Calu3 (cell line): ENCODE measurements at regions not wholly inside any gene's neighbourhood (a gene's known extent, or its start where the extent isn't known, plus 50 kb on each side); places are given as distances from the start of the nearest gene placed in this dataset.

ENCODE experiments used
- BruUV-seq: library from RNA; stranded (reverse); fragments of 400-500 nt; replicated peaks from 2 replicates; lab custom pipeline; 2021; lab: Mats Ljungman, UMichigan
- CTCF ChIA-PET: fragments of 300-600 bp; sonication (Branson Sonifier 250); formaldehyde crosslinking; loops from one replicate; lab custom pipeline; 2022; ENCODE audit warnings: antibody characterized with exemption; lab: Charles Lee
- DNase-seq: peaks from one replicate; pipeline ENCODE4 v3.0.0; 2022
- H3K27ac Mint-ChIP-seq: one replicate; pipeline ENCODE4 v1.8.0; 2022; ENCODE audit warnings: mixed read lengths; ENCODE audit not compliant: unreplicated experiment
- H3K27me3 Mint-ChIP-seq: one replicate; pipeline ENCODE4 v1.8.0; 2022; ENCODE audit warnings: mixed read lengths; ENCODE audit not compliant: unreplicated experiment
- H3K36me3 Mint-ChIP-seq: one replicate; pipeline ENCODE4 v1.8.0; 2022; ENCODE audit warnings: mild to moderate bottlenecking, moderate library complexity, mixed read lengths; ENCODE audit not compliant: insufficient read depth, unreplicated experiment
- H3K4me1 Mint-ChIP-seq: one replicate; pipeline ENCODE4 v1.8.0; 2022; ENCODE audit warnings: mild to moderate bottlenecking, low read depth, mixed read lengths; ENCODE audit not compliant: unreplicated experiment
- H3K4me3 Mint-ChIP-seq: one replicate; pipeline ENCODE4 v1.8.0; 2022; ENCODE audit warnings: mild to moderate bottlenecking, low read depth, moderate library complexity, mixed read lengths; ENCODE audit not compliant: unreplicated experiment
- H3K9me3 Mint-ChIP-seq: one replicate; pipeline ENCODE4 v1.8.0; 2022; ENCODE audit warnings: low read depth, mixed read lengths; ENCODE audit not compliant: unreplicated experiment
- CTCF ChIP-seq: fragments of 200-600 bp; IDR thresholded peaks from one replicate; pipeline ENCODE4 v1.8.0; 2022; ENCODE audit warnings: antibody characterized with exemption; ENCODE audit not compliant: unreplicated experiment
- intact Hi-C: fragments of 100-400 bp; cut with micrococcal nuclease; formaldehyde crosslinking; loops from one replicate; pipeline ENCODE4 v1.10.0; 2022; ENCODE audit not compliant: unreplicated experiment

GRCh38 chr6:4487538-4487937 is 288.7 kb upstream of the CDYL start:
- peak overlapping the region; percentile 81 for H3K27ac Mint-ChIP-seq
- H3K9me3 Mint-ChIP-seq, result peaks cover 7% of the 10 kb centered on the region
- TF ChIP-seq CTCF, result no peak
- H3K4me1 Mint-ChIP-seq, result peaks cover 9% of the 10 kb centered on the region
- DNase-seq, result peak; percentile 63
- CTCF ChIA-PET, result no interaction called here
- peak overlapping the region; percentile 24 for H3K4me3 Mint-ChIP-seq
- H3K27me3 Mint-ChIP-seq, result no peaks in the 10 kb centered on the region
- intact Hi-C loops, result no loop called here
- peaks cover 13% of the 10 kb centered on the region for H3K36me3 Mint-ChIP-seq
- no TSS peak for BruUV-seq

DNA sequence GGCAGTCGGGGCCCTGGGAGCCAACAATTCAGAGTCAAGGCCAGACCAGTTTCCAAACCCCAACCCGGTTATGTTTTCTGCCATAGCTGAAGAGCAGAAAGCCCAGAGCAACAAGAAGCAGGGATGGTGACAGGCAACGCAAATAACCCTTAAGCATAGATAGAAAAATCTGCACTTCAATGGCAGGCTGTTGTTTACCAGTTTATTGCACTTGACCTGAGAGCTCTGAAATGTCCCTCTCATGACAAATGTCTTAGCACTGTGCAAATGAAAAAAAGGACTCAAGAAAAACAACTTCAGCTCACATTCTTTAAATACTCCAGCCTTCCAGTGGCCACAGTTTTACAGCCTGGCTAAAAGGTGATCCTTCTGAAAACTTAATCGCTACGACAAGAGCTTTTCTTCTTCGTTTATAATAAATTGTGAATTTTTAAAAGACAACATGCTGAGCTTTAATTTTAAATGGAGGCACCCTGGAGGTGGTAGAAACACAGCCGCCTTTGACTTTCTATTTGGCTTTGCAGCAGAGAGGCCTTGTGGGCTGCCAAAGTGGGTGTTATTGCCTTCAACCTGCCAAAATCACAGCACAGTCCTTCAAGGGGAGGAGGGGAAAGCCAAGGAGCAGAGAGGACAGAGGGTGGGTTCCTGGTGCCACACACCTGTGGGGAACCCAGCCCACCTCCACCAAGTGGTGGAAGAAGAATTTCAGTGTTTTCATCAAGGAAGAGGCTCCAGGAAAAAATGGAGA is 289.5 kb upstream of the CDYL start:
- no peak overlapping the region for H3K4me3 Mint-ChIP-seq
- TF ChIP-seq CTCF, result no peak
- peak overlapping the region; percentile 81 for H3K27ac Mint-ChIP-seq
- H3K27me3 Mint-ChIP-seq, result no peaks in the 10 kb centered on the region
- peaks cover 7% of the 10 kb centered on the region for H3K9me3 Mint-ChIP-seq
- peaks cover 9% of the 10 kb centered on the region for H3K4me1 Mint-ChIP-seq
- intact Hi-C loops, result no loop called here
- CTCF ChIA-PET, result interaction anchor here (0.6 kb wide), 2 partner anchors 356 to 484 kb away, joined by 3 to 4 read pairs; no protein-coding TSS in a partner anchor
- no TSS peak for BruUV-seq
- H3K36me3 Mint-ChIP-seq, result peaks cover 14% of the 10 kb centered on the region
- DNase-seq, result no peak

- H3K27ac Mint-ChIP-seq, result no peak overlapping the region
- peaks cover 7% of the 10 kb centered on the region for H3K9me3 Mint-ChIP-seq
- H3K36me3 Mint-ChIP-seq, result peaks cover 14% of the 10 kb centered on the region
- H3K4me1 Mint-ChIP-seq, result peaks cover 9% of the 10 kb centered on the region
- CTCF ChIA-PET, result interaction anchor here (0.6 kb wide), 1 partner anchor 485 kb away, joined by 4 read pairs; no protein-coding TSS in a partner anchor
- no peak for DNase-seq
- no peak overlapping the region for H3K4me3 Mint-ChIP-seq
- BruUV-seq, result no TSS peak
- H3K27me3 Mint-ChIP-seq, result no peaks in the 10 kb centered on the region
- TF ChIP-seq CTCF, result no peak
- intact Hi-C loops, result no loop called here
These were observed 290.5 kb upstream of the CDYL start for GRCh38 chr6:4485735-4486134.

GRCh38 chr6:4482461-4482860 is 293.7 kb upstream of the CDYL start:
- TF ChIP-seq CTCF, result no peak
- peaks cover 9% of the 10 kb centered on the region for H3K4me1 Mint-ChIP-seq
- H3K4me3 Mint-ChIP-seq, result no peak overlapping the region
- CTCF ChIA-PET, result no interaction called here
- peaks cover under 1% of the 10 kb centered on the region for H3K27me3 Mint-ChIP-seq
- DNase-seq, result no peak
- peaks cover 5% of the 10 kb centered on the region for H3K36me3 Mint-ChIP-seq
- H3K9me3 Mint-ChIP-seq, result no peaks in the 10 kb centered on the region
- BruUV-seq, result no TSS peak
- intact Hi-C loops, result no loop called here
- H3K27ac Mint-ChIP-seq, result no peak overlapping the region
